ENCODE measurements at regions not wholly inside any gene's neighbourhood (a gene's known extent, or its start where the extent isn't known, plus 50 kb on each side); places are given as distances from the start of the nearest gene placed in this dataset.

- TF ChIP-seq CTCF (IDR thresholded peaks at IDR 0.05; ENCODE audit: extremely low read depth in 1 of 2, insufficient read depth in 1 of 2, low read depth in 1 of 2, low read length in 2 of 2) (no peak), MAX (IDR thresholded peaks at IDR 0.05; ENCODE audit: insufficient read depth, insufficient read length) (no peak), MYC (IDR thresholded peaks at IDR 0.05; ENCODE audit: low read depth, low read length) (no peak), EZH2 (IDR thresholded peaks at IDR 0.05; ENCODE audit: borderline replicate concordance, low read depth, low read length, severe bottlenecking) (no peak)
Observed at GRCh38 chr12:11542599-11542998, 106.9 kb upstream of the ETV6 start.

Data from endothelial cell of umbilical vein (primary cell).